ENCODE measurements at regions not wholly inside any gene's neighbourhood (a gene's known extent, or its start where the extent isn't known, plus 50 kb on each side); places are given as distances from the start of the nearest gene placed in this dataset.
A peak's percentile ranks its signal among the peaks of the same experiment; 100 is the strongest.

GRCh38 chr22:34489861-34490260, 569.6 kb upstream of the LARGE1 start:
- Histone ChIP-seq H3K36me3 (ENCODE audit: low read depth) (no peaks in the 10 kb centered on the region), H3K4me3 (no peak overlapping the region), H3K9me3 (no peaks in the 10 kb centered on the region), H3K4me1 (ENCODE audit: low read depth) (no peaks in the 10 kb centered on the region)
- ATAC-seq, result no peak
- intact Hi-C loops (cut with DNase I, micrococcal nuclease), result no loop called here
- no peak for DNase-seq
- TF ChIP-seq CTCF (IDR thresholded peaks at IDR 0.05), result no peak

DNA sequence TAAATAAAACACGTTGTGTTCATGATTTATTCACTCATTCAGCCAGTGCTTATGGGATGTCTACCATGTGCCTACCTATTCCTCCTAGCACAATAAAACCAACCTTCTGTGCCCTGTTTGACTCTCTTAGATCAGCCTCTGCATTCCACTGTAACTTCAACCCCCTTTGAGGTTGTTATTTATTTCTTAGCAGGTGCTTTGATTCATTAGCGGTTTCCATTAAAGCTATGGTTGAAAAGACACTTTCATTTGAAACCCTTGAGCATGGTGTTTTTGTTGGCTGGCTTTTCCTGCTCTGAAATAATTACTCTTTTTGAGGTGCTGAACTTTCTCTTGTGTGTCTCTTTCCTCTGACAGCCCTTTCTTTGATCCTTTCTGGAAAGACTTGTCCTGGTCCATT, 570.6 kb upstream of the LARGE1 start:
- no peak for ATAC-seq
- Histone ChIP-seq H3K36me3 (ENCODE audit: low read depth) (no peaks in the 10 kb centered on the region), H3K9me3 (no peaks in the 10 kb centered on the region), H3K4me3 (no peak overlapping the region), H3K4me1 (ENCODE audit: low read depth) (no peaks in the 10 kb centered on the region)
- intact Hi-C loops (cut with DNase I, micrococcal nuclease), result no loop called here
- TF ChIP-seq CTCF (IDR thresholded peaks at IDR 0.05), result no peak
- DNase-seq, result no peak

DNA sequence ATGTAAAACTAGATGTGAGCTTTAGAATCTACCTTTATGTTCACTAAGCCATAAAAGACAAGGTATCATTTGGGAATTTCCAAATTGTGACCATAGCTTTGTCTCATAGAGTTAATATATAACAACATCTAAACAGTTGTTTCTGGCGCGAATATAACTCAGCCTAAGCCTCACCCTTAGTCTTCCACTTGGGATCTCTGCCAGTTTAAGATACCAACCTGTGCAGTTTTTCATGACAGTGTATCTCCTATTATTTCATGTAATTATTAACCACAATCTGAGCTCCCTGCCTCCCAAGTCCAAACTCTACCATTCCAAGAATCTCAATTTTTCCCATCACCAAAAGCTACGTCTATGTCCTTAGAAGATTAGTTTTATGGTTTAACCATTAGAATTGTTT, 572.5 kb upstream of the ISX start:
- intact Hi-C loops (cut with DNase I, micrococcal nuclease), result no loop called here
- peak in 1 of 3 donors; percentile 18 for DNase-seq
- no peak for TF ChIP-seq CTCF (IDR thresholded peaks at IDR 0.05)
- Histone ChIP-seq H3K4me1 (ENCODE audit: low read depth) (no peaks in the 10 kb centered on the region), H3K36me3 (ENCODE audit: low read depth) (no peaks in the 10 kb centered on the region), H3K4me3 (no peak overlapping the region), H3K9me3 (peaks cover 5% of the 10 kb centered on the region)
- peak; percentile 72 for ATAC-seq

GRCh38 chr22:34501366-34501965, 564.5 kb upstream of the ISX start:
- Histone ChIP-seq H3K9me3 (peaks cover 5% of the 10 kb centered on the region), H3K4me1 (ENCODE audit: low read depth) (no peaks in the 10 kb centered on the region), H3K4me3 (no peak overlapping the region), H3K36me3 (ENCODE audit: low read depth) (no peaks in the 10 kb centered on the region)
- no peak for DNase-seq
- intact Hi-C loops (cut with DNase I, micrococcal nuclease), result no loop called here
- TF ChIP-seq CTCF (IDR thresholded peaks at IDR 0.05), result no peak
- ATAC-seq, result no peak

- ATAC-seq, result no peak
- no peak for TF ChIP-seq CTCF (IDR thresholded peaks at IDR 0.05)
- no peak for DNase-seq
- H3K4me1 ChIP-seq (ENCODE audit: low read depth), result no peaks in the 10 kb centered on the region
- H3K4me3 ChIP-seq, result no peak overlapping the region
- intact Hi-C loops (cut with DNase I, micrococcal nuclease), result no loop called here
- H3K9me3 ChIP-seq, result no peaks in the 10 kb centered on the region
- H3K36me3 ChIP-seq (ENCODE audit: low read depth), result no peaks in the 10 kb centered on the region
Measured at GRCh38 chr22:34502821-34503220, 563.1 kb upstream of the ISX start.

- Histone ChIP-seq H3K36me3 (ENCODE audit: low read depth) (no peaks in the 10 kb centered on the region), H3K4me3 (no peak overlapping the region), H3K9me3 (no peaks in the 10 kb centered on the region), H3K4me1 (ENCODE audit: low read depth) (no peaks in the 10 kb centered on the region)
- DNase-seq, result no peak
- ATAC-seq, result no peak
- TF ChIP-seq CTCF (IDR thresholded peaks at IDR 0.05), result no peak
- intact Hi-C loops (cut with DNase I, micrococcal nuclease), result no loop called here
Measured at GRCh38 chr22:34508797-34509196, 557.2 kb upstream of the ISX start.

Measured in mucosa of descending colon (tissue), 3 donors.